ENCODE measurements at regions not wholly inside any gene's neighbourhood (a gene's known extent, or its start where the extent isn't known, plus 50 kb on each side); places are given as distances from the start of the nearest gene placed in this dataset.

- Histone ChIP-seq H3K4me1 (peaks cover 3% of the 10 kb centered on the region), H3K27me3 (no peaks in the 10 kb centered on the region)
Measured at GRCh38 chr3:102180280-102180931, 254.4 kb upstream of the ZPLD1 start.

GRCh38 chr3:102181175-102181920 is 253.5 kb upstream of the ZPLD1 start:
- no peak for DNase-seq
- no peak overlapping the region for H3K27ac ChIP-seq
- H3K4me3 ChIP-seq, result no peak overlapping the region
- H3K36me3 ChIP-seq, result no peaks in the 10 kb centered on the region
- intact Hi-C loops (cut with DNase I), result no loop called here
- H3K9ac ChIP-seq (ENCODE audit: low read depth in 2 of 2, low read length in 2 of 2), result no peak overlapping the region
- no peak for TF ChIP-seq CTCF (IDR thresholded peaks at IDR 0.05)
- no peaks in the 10 kb centered on the region for H3K27me3 ChIP-seq
- no peaks in the 10 kb centered on the region for H3K9me3 ChIP-seq
- peaks cover 3% of the 10 kb centered on the region for H3K4me1 ChIP-seq

More at GRCh38 chr3:102180280-102180931, 254.4 kb upstream of the ZPLD1 start:
- Histone ChIP-seq H3K4me3 (no peak overlapping the region), H3K27ac (no peak overlapping the region), H3K9ac (ENCODE audit: low read depth in 2 of 2, low read length in 2 of 2) (no peak overlapping the region), H3K36me3 (no peaks in the 10 kb centered on the region), H3K9me3 (no peaks in the 10 kb centered on the region)
- intact Hi-C loops (cut with DNase I), result no loop called here
- TF ChIP-seq CTCF (IDR thresholded peaks at IDR 0.05), result no peak
- DNase-seq, result no peak

- DNase-seq, result no peak
- Histone ChIP-seq H3K4me3 (no peak overlapping the region), H3K4me1 (peaks cover 3% of the 10 kb centered on the region), H3K9ac (ENCODE audit: low read depth in 2 of 2, low read length in 2 of 2) (no peak overlapping the region), H3K27ac (no peak overlapping the region), H3K36me3 (no peaks in the 10 kb centered on the region), H3K27me3 (no peaks in the 10 kb centered on the region), H3K9me3 (no peaks in the 10 kb centered on the region)
- TF ChIP-seq CTCF (IDR thresholded peaks at IDR 0.05), result no peak
- intact Hi-C loops (cut with DNase I), result no loop called here
Measured at GRCh38 chr3:102182162-102182561, 252.7 kb upstream of the ZPLD1 start.

GRCh38 chr3:102183186-102183585 is 251.6 kb upstream of the ZPLD1 start:
- Histone ChIP-seq H3K27ac (no peak overlapping the region), H3K27me3 (no peaks in the 10 kb centered on the region)
- TF ChIP-seq CTCF (IDR thresholded peaks at IDR 0.05), result no peak

GRCh38 chr3:102183623-102184022 is 251.2 kb upstream of the ZPLD1 start:
- DNase-seq, result no peak
- Histone ChIP-seq H3K27me3 (no peaks in the 10 kb centered on the region), H3K36me3 (no peaks in the 10 kb centered on the region), H3K27ac (no peak overlapping the region), H3K9ac (ENCODE audit: low read depth in 2 of 2, low read length in 2 of 2) (no peak overlapping the region), H3K9me3 (no peaks in the 10 kb centered on the region), H3K4me1 (peaks cover 3% of the 10 kb centered on the region), H3K4me3 (no peak overlapping the region)
- TF ChIP-seq CTCF (IDR thresholded peaks at IDR 0.05), result no peak
- intact Hi-C loops (cut with DNase I), result no loop called here

More at GRCh38 chr3:102183186-102183585, 251.6 kb upstream of the ZPLD1 start:
- Histone ChIP-seq H3K9ac (ENCODE audit: low read depth in 2 of 2, low read length in 2 of 2) (no peak overlapping the region), H3K36me3 (no peaks in the 10 kb centered on the region), H3K4me1 (peaks cover 3% of the 10 kb centered on the region), H3K9me3 (no peaks in the 10 kb centered on the region), H3K4me3 (no peak overlapping the region)
- intact Hi-C loops (cut with DNase I), result no loop called here
- no peak for DNase-seq
